BLaER1 treated with 17β-estradiol and CSF1 and Interleukin-3, amounts not matched to agents 10 nM and 100 nM (cell line): ENCODE measurements at regions not wholly inside any gene's neighbourhood (a gene's known extent, or its start where the extent isn't known, plus 50 kb on each side); places are given as distances from the start of the nearest gene placed in this dataset.
A peak's percentile ranks its signal among the peaks of the same experiment; 100 is the strongest.

Experiments
- H3K27ac ChIP-seq, 11 experiments: shearing (Covaris generic); formaldehyde crosslinking; 2 replicates each; pipeline ENCODE4 v1.8.1; 2022
- H3K27me3 ChIP-seq, 11 experiments: shearing (Covaris generic); formaldehyde crosslinking; 2 replicates each; pipeline ENCODE4 v1.8.1; 2022
- H3K36me3 ChIP-seq, 11 experiments: shearing (Covaris generic); formaldehyde crosslinking; 2 replicates each; pipeline ENCODE4 v1.8.1; 2022
- H3K4me1 ChIP-seq, 10 experiments: shearing (Covaris generic); formaldehyde crosslinking; 2 replicates each; pipeline ENCODE4 v1.8.1; 2022
- H3K4me2 ChIP-seq, 11 experiments: shearing (Covaris generic); formaldehyde crosslinking; 2 replicates each; pipeline ENCODE4 v1.8.1; 2022
- H3K4me3 ChIP-seq, 10 experiments: shearing (Covaris generic); formaldehyde crosslinking; 2 replicates each; pipeline ENCODE4 v1.8.1; 2022
- H3K9ac ChIP-seq, 11 experiments: shearing (Covaris generic); formaldehyde crosslinking; 2 replicates each; pipeline ENCODE4 v1.8.1; 2022
- H3K9me3 ChIP-seq, 11 experiments: shearing (Covaris generic); formaldehyde crosslinking; replicated peaks in 1 of 11; 2 replicates each; pipeline ENCODE4 v1.8.1; 2022
- H4K20me1 ChIP-seq, 11 experiments: shearing (Covaris generic); formaldehyde crosslinking; 2 replicates each; pipeline ENCODE4 v1.8.1; 2022
- Cebpa-rat ChIP-seq, 11 experiments: shearing (Covaris generic); IDR thresholded peaks; 2 replicates each; pipeline ENCODE4 v1.8.1; 2022

GRCh38 chr12:24759155-24759554 lies 189.7 kb downstream of the BCAT1 start:
- Histone ChIP-seq H3K4me1 (peaks cover 0 to 7% (median 0%) of the 10 kb centered on the region in 10 experiments; a peak in 4 of 20 replicates), H3K27me3 (no peaks in the 10 kb centered on the region), H3K27ac (no peak overlapping the region), H3K4me3 (no peak overlapping the region), H3K4me2 (peak overlapping the region in 2 of 11 experiments; percentile 23 to 30; a peak in 4 of 22 replicates), H3K9me3 (no peaks in the 10 kb centered on the region; a peak in 1 of 22 replicates), H3K36me3 (no peaks in the 10 kb centered on the region), H3K9ac (no peak overlapping the region), H4K20me1 (no peaks in the 10 kb centered on the region)
- no peak for TF ChIP-seq Cebpa-rat (IDR thresholded peaks at IDR 0.05)

GRCh38 chr12:24756479-24757024 lies 192.3 kb downstream of the BCAT1 start:
- Histone ChIP-seq H3K4me1 (peaks cover 0 to 7% (median 0%) of the 10 kb centered on the region in 10 experiments; a peak in 4 of 20 replicates), H3K9ac (no peak overlapping the region), H4K20me1 (no peaks in the 10 kb centered on the region), H3K9me3 (no peaks in the 10 kb centered on the region), H3K27me3 (no peaks in the 10 kb centered on the region), H3K36me3 (no peaks in the 10 kb centered on the region), H3K27ac (no peak overlapping the region), H3K4me2 (no peak overlapping the region), H3K4me3 (no peak overlapping the region)
- no peak for TF ChIP-seq Cebpa-rat (IDR thresholded peaks at IDR 0.05)

- no peaks in the 10 kb centered on the region for H3K27me3 ChIP-seq
- TF ChIP-seq Cebpa-rat (IDR thresholded peaks at IDR 0.05) = no peak
Observed at GRCh38 chr12:24754690-24755638, 193.9 kb downstream of the BCAT1 start.

GRCh38 chr12:24752763-24753462 lies 196.0 kb downstream of the BCAT1 start:
- Histone ChIP-seq H3K4me2 (no peak overlapping the region), H3K36me3 (no peaks in the 10 kb centered on the region), H3K4me1 (peaks cover 0 to 9% (median 0%) of the 10 kb centered on the region in 10 experiments; a peak in 2 of 20 replicates), H3K27ac (no peak overlapping the region), H3K4me3 (no peak overlapping the region), H3K27me3 (no peaks in the 10 kb centered on the region), H3K9ac (no peak overlapping the region), H4K20me1 (no peaks in the 10 kb centered on the region), H3K9me3 (no peaks in the 10 kb centered on the region)
- no peak for TF ChIP-seq Cebpa-rat (IDR thresholded peaks at IDR 0.05)

More at GRCh38 chr12:24754690-24755638, 193.9 kb downstream of the BCAT1 start:
- Histone ChIP-seq H3K36me3 (no peaks in the 10 kb centered on the region), H4K20me1 (no peaks in the 10 kb centered on the region), H3K9ac (no peak overlapping the region), H3K4me2 (no peak overlapping the region), H3K9me3 (no peaks in the 10 kb centered on the region), H3K4me3 (no peak overlapping the region), H3K27ac (no peak overlapping the region), H3K4me1 (peaks cover 0 to 16% (median 0%) of the 10 kb centered on the region in 10 experiments; a peak in 4 of 20 replicates)

GRCh38 chr12:24751181-24751580 lies 197.7 kb downstream of the BCAT1 start:
- H4K20me1 ChIP-seq = no peaks in the 10 kb centered on the region
- no peaks in the 10 kb centered on the region for H3K36me3 ChIP-seq
- no peaks in the 10 kb centered on the region for H3K9me3 ChIP-seq
- H3K27ac ChIP-seq = no peak overlapping the region
- H3K9ac ChIP-seq = no peak overlapping the region
- peaks cover 0 to 12% (median 0%) of the 10 kb centered on the region in 10 experiments; a peak in 4 of 20 replicates for H3K4me1 ChIP-seq
- no peak overlapping the region for H3K4me3 ChIP-seq
- no peak for TF ChIP-seq Cebpa-rat (IDR thresholded peaks at IDR 0.05)
- no peaks in the 10 kb centered on the region for H3K27me3 ChIP-seq
- no peak overlapping the region for H3K4me2 ChIP-seq

GRCh38 chr12:24750263-24750662 lies 198.6 kb downstream of the BCAT1 start:
- Histone ChIP-seq H3K4me3 (no peak overlapping the region), H3K27me3 (no peaks in the 10 kb centered on the region), H4K20me1 (no peaks in the 10 kb centered on the region), H3K27ac (no peak overlapping the region), H3K9ac (no peak overlapping the region), H3K4me1 (peaks cover 0 to 19% (median 0%) of the 10 kb centered on the region in 10 experiments; a peak in 4 of 20 replicates), H3K9me3 (no peaks in the 10 kb centered on the region), H3K36me3 (no peaks in the 10 kb centered on the region), H3K4me2 (no peak overlapping the region)
- no peak for TF ChIP-seq Cebpa-rat (IDR thresholded peaks at IDR 0.05)

GRCh38 chr12:24749171-24749570 lies 199.7 kb downstream of the BCAT1 start:
- no peak overlapping the region for H3K4me3 ChIP-seq
- no peak overlapping the region for H3K4me2 ChIP-seq
- no peak for TF ChIP-seq Cebpa-rat (IDR thresholded peaks at IDR 0.05)
- H3K4me1 ChIP-seq = peaks cover 0 to 21% (median 0%) of the 10 kb centered on the region in 10 experiments; a peak in 4 of 20 replicates
- no peak overlapping the region for H3K27ac ChIP-seq
- H3K27me3 ChIP-seq = no peaks in the 10 kb centered on the region
- H4K20me1 ChIP-seq = no peaks in the 10 kb centered on the region
- no peaks in the 10 kb centered on the region for H3K9me3 ChIP-seq
- no peak overlapping the region for H3K9ac ChIP-seq
- no peaks in the 10 kb centered on the region for H3K36me3 ChIP-seq

- Histone ChIP-seq H3K27me3 (no peaks in the 10 kb centered on the region), H3K4me3 (no peak overlapping the region), H3K9me3 (no peaks in the 10 kb centered on the region), H3K4me2 (no peak overlapping the region), H3K9ac (no peak overlapping the region), H4K20me1 (no peaks in the 10 kb centered on the region), H3K4me1 (peaks cover 0 to 30% (median 0%) of the 10 kb centered on the region in 10 experiments; a peak in 6 of 20 replicates), H3K36me3 (no peaks in the 10 kb centered on the region), H3K27ac (no peak overlapping the region)
- no peak for TF ChIP-seq Cebpa-rat (IDR thresholded peaks at IDR 0.05)
Observed at GRCh38 chr12:24748326-24748725, 200.6 kb downstream of the BCAT1 start.

GRCh38 chr12:24746864-24747263 lies 202.0 kb downstream of the BCAT1 start:
- Histone ChIP-seq H3K4me1 (peaks cover 10 to 43% (median 12%) of the 10 kb centered on the region in 10 experiments), H3K36me3 (no peaks in the 10 kb centered on the region), H3K27ac (no peak overlapping the region), H3K9ac (no peak overlapping the region), H3K4me2 (no peak overlapping the region), H3K9me3 (no peaks in the 10 kb centered on the region), H3K27me3 (no peaks in the 10 kb centered on the region), H3K4me3 (no peak overlapping the region), H4K20me1 (no peaks in the 10 kb centered on the region)
- no peak for TF ChIP-seq Cebpa-rat (IDR thresholded peaks at IDR 0.05)
